HG02981 (cell line): ENCODE measurements at regions not wholly inside any gene's neighbourhood (a gene's known extent, or its start where the extent isn't known, plus 50 kb on each side); places are given as distances from the start of the nearest gene placed in this dataset.
"Not testable (repeated sequence)": the region's sequence is repeated elsewhere in the genome, so short reads cannot be mapped to it uniquely, and the experiment has no call there.

Source experiments
- ATAC-seq: cut with Tn5 transposase; IDR thresholded peaks from one replicate; pipeline ENCODE4 v1.9.1; 2021; ENCODE audit warnings: mild to moderate bottlenecking, moderate library complexity; ENCODE audit not compliant: unreplicated experiment

DNA sequence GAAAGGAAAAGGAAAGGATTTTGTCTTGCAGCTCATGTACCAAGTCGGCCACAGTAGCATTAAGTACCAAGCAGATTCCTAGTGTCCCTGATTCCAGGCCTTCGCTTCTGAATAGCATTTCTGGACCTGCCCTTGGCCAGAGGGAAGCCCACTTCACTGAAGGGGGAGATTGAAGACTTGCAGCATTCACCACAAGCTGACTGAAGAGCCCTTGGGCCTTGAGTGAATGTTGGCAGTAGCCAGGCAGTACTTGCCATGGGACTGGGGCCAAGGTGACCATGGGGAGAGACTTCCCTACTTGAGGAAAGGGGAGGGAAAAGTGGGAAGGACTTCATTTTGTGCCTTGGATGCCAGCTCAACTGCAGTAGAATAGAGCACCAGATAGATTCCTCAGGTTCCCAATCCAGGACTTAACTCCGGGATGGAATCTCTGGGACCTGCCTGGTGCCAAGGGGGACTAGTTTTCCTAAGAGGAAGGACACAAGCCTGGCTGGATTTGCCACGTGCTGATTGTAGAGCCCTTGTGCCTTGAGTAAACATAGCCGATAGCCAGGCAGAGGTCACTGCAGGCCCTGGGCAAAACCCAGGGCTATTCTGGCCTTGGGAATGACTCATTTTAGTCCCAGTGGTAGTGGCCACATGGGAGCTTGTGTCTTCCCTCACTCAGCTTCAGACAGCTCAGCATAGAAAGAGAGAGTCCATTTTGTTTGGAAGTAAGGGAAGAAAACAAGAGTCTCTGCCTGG is 141.7 kb upstream of the KCND2 start:
- ATAC-seq: no peak

DNA sequence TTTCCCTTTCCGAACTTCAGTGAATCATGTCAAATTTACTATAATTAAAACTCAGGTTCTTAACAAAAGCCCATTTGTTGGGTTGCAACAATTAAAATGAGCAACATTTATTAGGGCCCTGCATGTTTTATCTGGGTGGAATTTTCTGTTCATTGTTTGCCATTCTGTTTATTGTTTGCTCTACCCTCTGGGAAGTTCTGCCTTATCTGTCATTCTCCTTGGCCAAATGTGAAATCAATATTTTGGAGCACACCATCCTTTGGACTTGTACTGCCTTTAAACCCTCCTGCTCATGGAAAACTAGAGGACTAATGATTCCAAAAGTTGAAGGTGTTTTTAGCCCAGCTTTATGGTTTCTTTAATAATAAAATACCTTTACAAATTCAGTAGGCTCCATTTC is 134.5 kb upstream of the KCND2 start:
- no peak for ATAC-seq

DNA sequence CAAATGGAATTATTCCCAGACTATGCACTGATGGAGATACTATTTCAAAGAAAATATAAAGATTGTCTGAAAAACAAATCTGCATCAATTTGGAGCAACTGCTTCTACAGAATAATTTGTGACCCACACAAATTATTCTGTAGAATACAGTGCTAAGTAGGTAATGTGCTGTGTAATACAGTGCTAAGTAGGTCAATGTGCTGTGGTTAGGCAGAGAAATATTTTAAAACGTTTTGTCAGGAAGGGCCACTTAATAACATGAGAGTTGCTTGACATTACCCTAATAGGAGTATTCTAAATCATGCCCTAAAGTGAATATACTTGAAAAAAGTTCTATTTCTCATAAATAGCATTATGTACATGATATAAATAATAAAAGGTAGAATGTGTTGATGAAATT is 116.5 kb upstream of the KCND2 start:
- no peak for ATAC-seq

DNA sequence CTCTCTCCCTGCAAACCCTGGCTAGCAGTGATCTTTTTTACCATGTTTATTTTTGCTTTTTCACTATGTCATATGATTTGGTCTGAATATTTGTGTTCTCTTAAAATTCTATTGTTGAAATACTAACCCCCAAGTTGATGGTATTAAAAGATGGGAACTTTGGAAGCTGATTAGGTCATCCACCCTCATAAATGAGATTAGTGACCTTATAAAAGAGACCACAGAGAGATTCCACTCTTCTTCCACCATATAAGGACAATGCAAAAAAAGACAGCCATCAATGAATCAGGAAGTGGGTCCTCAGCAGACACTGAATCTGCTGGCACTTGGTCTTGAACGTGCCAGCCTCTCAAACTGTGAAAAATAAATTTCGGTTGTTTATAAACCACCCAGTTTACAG is 112.8 kb upstream of the KCND2 start:
- no peak for ATAC-seq

DNA sequence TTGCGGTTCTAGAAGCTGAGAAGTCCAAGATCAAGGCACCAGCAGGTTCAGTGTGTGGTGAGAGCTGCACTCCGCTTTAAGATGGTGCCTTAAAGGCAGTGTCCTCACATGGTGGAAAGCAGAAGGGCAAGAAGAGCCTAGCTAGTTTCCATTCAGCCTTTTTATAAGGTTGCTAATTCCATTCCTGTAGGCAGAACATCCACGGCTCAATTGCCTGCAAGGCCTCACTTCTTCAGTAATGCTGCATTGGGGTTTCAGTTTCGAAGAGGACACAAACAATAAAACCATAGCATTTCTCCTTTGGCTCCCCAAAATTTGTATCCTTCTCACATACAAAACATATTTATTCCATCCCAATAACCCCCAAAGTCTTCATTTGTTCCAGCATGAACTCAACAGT is 109.5 kb upstream of the KCND2 start:
- no peak for ATAC-seq

DNA sequence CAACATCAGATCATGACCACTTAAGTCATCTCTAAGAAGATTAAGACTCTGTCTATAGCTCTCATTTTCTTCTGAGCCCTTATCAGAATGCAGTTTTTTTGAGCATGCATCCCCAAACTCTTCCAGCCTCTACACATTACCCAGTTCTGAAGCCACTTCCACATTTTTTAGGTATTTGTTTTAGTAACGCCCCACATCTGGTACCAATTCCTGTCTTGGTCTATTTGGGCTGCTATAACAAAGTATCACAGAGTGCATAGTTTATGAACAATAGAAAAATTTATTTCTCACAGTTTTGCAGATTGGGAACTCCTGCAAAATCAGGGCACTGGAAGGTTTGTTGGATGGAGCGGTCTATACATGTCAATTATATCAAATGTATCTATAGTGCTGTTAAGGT is 107.7 kb upstream of the KCND2 start:
- ATAC-seq: no peak

DNA sequence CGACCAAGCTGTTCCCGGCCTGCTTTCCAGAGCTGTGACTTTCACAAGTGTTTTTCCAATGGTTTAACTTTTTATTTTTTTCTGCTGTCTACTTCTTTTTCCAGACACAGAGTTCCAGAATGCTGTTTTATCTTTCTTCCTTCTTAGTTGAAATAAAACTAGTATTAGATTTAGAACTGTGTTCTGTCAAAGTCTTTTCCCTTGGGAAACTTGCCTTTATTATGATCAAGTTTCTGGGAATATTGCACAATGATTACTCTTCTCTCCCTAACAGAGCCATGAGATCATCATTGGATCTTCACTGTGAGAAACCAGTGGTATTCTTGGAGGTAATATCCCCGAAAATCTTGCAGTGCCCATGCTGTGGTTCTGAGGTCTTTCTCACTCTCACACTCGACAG is 104.9 kb upstream of the KCND2 start:
- no peak for ATAC-seq

DNA sequence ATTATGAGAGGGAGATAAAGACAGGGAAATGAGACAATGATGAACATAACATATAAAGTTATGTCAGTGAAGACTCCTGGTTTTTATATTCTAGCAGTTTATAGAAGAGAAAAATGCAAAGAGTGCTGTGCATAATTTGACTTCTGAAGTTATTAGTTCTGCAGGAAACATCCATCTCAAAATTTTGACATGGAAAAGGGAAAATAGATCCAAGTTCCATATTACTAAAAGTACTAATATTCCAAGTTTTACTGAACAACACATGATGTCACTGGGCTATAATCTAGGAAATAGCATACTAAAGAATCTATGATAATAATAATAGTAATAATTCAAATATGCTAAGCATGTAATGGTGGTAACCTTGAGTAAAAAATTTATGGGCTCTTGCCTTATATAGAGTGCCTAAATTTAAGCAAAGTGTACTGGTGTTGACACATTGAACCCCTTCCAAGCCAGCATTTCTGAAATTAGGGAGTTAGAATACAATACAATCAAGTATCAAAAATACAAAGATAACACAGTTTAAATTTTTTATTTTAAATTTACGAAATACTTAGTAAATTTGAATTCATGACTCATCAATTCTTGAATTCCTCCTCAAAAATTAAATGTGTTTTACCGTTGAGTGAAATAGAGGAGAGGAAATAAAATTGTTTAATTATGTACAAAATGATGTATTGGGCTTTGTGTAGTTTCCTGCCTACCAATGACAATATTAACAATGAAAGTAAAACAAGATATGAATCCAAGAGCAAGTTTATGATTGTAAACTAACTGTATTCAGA is 102.8 kb upstream of the KCND2 start:
- ATAC-seq: no peak

DNA sequence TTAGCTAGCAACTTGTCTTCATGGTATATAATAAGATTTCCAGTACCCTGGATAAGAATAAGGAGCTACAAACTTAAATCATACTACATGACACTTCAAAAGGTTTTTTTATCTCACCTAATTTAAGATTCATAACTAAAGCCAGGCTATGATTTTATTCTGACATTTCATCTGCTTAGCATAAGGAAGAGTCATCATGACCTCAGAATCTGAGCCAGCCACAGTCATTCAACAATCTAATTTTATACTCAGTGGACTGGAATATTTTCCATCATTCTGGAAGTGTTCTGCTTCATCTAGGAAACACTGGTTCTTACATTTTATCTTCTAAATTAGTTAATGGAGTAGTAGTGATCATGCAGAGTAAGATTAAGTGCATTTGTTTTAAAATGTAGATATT is 102.1 kb upstream of the KCND2 start:
- ATAC-seq: no peak

DNA sequence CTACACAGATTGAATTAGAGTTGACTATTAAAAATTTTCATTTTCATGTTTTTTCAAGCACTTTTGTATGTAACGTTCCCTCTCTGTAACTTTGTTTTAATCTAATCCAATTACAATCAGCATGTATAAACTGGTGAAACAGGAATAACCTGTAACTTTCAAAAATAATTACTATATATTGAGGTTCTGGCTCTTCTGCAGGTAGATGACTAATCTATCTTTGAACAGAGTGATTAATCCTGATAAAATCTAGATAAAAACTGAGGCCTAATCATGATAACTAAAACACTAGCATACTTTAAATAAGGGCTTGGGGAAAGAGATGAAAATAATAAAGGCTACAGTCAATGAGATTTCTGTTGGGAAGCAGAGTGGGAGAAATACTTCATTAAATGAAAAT is 101.6 kb upstream of the KCND2 start:
- no peak for ATAC-seq

DNA sequence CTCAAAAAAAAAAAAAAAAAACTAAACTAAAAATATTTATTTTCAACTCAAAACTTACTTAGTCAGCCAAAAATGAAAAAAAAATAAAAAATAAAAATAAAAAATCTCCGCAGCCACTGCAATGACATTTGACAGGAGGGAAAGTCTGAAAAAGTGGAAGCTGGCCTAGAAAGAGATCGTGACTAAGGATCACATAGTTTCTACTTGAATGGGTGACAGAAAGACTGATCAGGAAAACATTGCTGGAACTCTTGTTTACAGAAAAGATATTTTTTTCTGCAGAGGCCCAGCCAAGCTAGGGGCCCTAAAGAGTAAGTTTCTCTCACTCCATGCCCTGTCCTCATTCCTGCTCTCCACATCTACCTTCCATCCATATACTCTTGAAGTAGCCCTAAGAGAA is 92.8 kb upstream of the KCND2 start:
- ATAC-seq: no peak

DNA sequence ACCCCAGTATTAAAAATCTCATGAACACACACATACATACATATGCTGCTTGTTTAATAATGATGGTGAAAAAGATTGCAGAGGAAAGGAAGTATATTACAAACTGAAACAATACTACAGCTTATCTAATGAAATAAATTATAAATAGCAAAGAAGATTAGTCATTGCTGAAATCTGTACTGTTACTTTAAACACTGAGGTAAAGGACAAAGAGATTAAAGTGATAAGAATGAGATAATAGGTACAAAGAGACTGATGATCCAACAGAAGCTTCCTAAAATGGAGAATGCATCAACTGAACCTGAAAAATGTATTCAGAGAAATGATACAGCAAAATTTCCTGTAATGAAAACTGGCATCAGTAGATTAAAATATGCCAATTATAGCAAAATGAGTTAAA is 91.5 kb upstream of the KCND2 start:
- no peak for ATAC-seq

DNA sequence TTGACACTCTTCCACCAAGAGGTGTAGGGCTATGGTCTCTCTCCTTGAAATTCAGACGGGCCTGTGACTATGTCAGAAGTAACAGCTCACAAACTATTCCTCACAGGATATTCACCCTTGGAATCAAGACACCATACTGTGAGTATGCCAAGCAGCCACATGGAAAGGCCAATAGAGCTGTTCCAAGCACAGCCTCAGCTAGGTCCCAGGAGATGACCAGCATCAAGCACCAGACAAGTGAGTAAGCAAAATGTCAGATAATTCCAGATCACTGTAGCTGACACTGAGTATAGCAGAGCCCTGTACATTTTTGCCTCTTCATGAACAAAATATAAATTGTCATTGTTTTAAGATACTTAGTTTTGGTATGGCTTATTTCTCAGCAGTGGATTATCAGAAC is 88.1 kb upstream of the KCND2 start:
- no peak for ATAC-seq

DNA sequence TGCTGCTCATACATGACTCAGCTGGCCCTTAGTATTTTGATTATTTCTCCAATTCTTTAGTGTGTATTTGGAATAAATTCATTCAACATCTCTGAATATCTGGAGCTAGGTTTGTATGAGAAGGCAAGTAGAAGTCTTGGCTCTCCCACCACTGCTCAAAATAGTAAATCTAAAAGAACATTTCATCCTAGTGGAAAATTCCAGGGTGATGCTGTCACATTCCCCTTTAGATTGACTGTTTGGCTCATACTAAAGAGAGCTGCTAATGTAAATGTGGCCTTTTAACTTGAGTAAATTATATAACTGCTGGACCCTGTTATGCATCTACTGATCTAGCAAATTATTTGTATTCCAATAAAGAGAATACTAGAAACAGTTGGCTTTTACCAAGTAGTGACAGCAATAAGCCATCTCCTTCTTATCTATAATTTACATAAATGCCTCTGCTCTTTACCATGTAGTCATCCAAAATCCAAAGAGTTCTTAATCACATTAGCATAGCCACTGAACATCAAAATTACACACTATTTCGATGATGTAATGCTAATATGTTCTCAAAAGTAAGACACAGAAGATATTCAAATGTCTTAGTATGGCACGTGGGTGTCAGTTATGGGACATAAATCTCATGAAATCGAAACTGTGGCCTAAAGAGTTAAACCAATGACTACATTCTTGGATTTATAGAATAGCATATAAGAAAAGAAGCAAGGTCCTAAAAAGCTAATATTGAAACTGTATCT is 86.9 kb upstream of the KCND2 start:
- ATAC-seq: no peak

DNA sequence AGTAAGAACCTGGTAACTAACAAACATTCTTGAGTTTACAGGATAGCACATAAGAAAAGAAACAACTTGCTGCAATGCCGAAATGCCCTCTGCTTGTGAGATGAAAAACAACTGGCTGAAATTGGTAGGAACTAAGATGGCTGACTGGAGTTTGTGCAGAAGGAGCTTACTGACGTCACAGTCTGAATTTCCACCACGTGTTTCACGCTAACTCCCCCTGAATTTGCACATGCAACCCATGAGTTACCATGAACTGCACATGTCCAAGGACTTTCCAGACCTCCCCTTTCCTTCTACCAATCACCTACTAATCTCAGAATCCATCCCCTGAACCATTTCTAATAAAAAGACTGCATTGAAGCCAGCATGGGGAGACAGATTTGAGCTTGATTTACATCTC is 86.3 kb upstream of the KCND2 start:
- no peak for ATAC-seq

DNA sequence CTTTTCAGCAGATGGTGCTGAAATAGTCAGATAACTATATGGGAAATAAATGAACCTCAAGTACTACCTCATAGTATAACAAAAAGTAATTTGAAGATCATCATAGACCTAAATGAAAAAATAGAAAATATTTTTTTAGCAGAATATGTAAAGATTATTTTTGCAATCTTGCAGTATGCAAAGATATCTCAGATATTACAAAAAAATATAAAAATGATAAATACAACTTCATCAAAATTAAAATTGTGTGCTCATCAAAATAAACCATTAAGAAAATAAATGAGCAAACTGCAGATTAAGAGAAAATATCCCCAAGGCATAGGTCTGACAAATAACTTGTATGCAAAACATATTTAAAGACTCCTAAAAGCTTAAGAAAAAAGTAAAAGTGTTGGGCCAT is 83.4 kb upstream of the KCND2 start:
- ATAC-seq: no peak

DNA sequence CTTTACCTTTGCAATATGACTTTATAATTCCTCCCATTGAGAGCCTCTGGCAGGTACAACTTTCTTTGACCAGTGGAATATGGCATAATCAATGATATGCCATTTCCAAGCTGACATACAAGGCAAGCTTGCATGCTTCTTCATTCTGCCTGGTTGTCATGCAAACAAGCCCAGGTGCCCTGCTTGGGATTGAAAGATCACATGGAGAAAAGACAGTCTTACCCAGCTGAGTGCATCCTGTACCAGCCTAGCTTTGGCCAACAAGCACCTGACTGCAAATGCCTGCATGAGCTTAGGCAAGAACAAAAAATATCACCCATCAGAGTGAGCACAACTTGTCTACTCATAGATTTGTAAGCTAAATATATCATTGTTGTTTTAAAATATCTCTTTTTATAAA is 82.9 kb upstream of the KCND2 start:
- ATAC-seq: no peak

DNA sequence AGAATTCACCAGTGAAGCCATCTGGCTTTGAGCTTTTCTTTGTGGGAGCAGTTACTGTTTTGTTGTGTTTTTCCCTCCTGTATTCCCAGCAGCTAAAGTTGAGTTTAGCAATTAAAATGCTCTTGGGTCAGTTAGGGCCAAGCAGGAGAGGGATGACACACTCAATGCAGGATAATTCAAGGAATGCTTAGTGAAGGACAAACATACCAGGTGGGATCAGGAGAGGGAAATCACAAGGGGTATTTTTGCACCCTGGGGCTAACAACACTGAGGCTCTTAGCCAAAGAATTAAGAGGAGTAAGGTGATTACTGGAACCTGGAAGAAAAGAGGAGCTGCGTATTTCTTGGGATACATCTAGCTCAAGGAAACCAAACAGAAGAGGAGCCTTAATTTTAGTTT is 82.4 kb upstream of the KCND2 start:
- no peak for ATAC-seq

DNA sequence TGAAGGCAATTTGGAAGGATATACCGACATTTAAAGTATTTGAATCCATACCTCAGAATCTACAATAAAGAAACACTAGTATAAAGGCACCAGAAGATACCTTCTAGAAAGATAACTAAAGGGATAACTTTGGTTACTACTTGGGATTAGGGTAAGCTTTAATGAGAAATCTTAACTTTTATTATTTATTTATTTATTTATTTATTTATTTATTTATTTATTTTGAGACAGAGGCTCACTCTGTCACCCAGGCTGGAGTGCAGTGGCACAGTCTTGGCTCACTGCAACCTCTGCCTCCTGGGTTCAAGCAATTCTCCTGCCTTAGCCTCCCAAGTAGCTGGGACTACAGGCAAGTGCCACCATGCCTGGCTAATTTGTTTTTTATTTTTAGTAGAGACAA is 81.6 kb upstream of the KCND2 start:
- ATAC-seq: not testable (repeated sequence)

DNA sequence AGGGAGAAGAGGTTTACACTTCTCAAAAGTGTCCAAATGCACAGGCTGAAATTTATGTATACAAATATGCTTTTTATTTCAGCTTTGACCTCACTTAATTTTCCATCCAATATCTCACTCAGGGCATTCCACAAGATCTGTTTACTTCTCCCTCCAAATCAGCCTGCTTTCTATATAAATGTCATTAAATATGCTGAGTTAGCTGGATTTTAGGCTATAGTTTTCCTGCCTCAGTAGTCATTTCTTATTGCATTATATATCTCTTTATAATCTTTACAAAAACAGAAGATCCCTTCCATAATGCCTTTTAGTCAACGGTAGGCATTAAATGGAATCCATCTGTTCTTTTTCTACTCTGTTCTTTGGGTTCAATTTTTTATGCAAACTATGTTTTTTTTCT is 71.7 kb upstream of the KCND2 start:
- ATAC-seq: no peak

DNA sequence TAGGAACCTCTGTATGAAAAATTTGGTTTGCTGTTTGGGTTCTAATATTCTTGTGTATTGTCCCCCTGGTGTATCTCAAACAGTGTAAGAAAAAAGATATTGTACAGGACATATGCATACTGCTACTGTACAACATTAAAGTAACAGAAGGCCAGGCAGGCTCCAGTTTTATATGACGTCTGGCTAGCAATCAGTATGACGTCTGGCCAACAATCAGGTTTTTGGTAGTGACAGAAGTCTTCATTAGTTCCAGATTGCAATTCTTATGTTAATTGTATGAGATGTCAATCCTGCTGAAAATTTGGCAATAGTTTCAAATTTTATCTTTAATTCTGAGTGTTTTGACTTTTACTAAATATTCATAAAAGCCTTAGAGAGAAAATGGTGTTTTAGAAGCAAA is 67.9 kb upstream of the KCND2 start:
- ATAC-seq: no peak

DNA sequence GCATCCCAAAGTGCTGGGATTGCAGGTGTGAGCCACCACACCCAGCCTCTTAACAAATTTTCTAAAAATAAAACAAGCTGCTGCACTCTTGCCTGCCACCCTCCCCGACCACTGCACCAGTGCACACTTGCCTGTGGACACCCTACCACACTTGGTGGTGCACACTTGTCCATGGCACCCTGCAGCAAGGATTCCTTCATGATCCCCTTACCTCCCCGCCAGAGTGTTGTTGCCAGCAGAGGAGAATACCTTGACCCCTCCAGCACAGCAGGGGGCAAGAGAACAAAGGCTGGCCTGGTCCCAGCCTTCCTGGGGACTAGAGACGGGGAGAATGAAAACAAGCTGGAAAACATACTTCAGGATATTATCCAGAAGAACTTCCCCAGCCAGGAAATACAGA is 65.9 kb upstream of the KCND2 start:
- no peak for ATAC-seq
